ENCODE measurements at regions not wholly inside any gene's neighbourhood (a gene's known extent, or its start where the extent isn't known, plus 50 kb on each side); places are given as distances from the start of the nearest gene placed in this dataset.

DNA sequence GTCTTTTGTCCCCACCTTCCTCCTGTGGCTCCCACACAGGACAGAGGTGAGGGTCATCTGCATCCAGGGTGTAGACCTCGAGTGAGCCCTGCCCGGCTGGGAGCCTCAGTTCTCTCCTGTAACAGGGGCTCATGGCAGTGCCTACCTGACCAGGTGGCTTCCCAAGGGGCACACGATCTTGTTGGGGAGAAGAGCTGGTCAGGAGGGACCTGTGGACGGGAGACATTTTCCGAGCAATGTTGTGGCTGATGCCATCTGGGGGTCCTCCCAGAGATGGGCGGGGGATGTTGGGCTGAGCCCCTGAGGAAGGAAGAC, 51.9 kb downstream of the CEBPB start:
- no peak for TF ChIP-seq MYC (IDR thresholded peaks at IDR 0.05; ENCODE audit: low read depth, low read length)
- TF ChIP-seq, protein P1, sequence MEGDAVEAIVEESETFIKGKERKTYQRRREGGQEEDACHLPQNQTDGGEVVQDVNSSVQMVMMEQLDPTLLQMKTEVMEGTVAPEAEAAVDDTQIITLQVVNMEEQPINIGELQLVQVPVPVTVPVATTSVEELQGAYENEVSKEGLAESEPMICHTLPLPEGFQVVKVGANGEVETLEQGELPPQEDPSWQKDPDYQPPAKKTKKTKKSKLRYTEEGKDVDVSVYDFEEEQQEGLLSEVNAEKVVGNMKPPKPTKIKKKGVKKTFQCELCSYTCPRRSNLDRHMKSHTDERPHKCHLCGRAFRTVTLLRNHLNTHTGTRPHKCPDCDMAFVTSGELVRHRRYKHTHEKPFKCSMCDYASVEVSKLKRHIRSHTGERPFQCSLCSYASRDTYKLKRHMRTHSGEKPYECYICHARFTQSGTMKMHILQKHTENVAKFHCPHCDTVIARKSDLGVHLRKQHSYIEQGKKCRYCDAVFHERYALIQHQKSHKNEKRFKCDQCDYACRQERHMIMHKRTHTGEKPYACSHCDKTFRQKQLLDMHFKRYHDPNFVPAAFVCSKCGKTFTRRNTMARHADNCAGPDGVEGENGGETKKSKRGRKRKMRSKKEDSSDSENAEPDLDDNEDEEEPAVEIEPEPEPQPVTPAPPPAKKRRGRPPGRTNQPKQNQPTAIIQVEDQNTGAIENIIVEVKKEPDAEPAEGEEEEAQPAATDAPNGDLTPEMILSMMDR (IDR thresholded peaks at IDR 0.05; ENCODE audit: low read depth, low read length), result no peak
- TF ChIP-seq, protein P2, sequence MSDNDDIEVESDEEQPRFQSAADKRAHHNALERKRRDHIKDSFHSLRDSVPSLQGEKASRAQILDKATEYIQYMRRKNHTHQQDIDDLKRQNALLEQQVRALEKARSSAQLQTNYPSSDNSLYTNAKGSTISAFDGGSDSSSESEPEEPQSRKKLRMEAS (IDR thresholded peaks at IDR 0.05; ENCODE audit: low read depth, low read length), result no peak

Measured in NB4 (cell line).